Heart left ventricle (tissue), 13 donors: ENCODE measurements at regions not wholly inside any gene's neighbourhood (a gene's known extent, or its start where the extent isn't known, plus 50 kb on each side); places are given as distances from the start of the nearest gene placed in this dataset.
"Not testable (repeated sequence)": the region's sequence is repeated elsewhere in the genome, so short reads cannot be mapped to it uniquely, and the experiment has no call there.

Experiments used
- POLR2A ChIP-seq, 2 donors: fragments of 450-650 bp; IDR thresholded peaks; one replicate each; pipeline ENCODE4 v1.6.1; 2017; ENCODE audit warnings: antibody characterized with exemption in 2 of 2, mild to moderate bottlenecking in 2 of 2, moderate library complexity in 2 of 2
- TF ChIP-seq, protein P1 (sequence below), 12 donors: fragments of 200-600 bp; sonication (generic) in 4 of 12; IDR thresholded peaks; one replicate each; pipeline versions ENCODE4 v1.5.0 to v1.8.0; 2018 to 2022; ENCODE audit warnings: antibody characterized with exemption in 12 of 12, mild to moderate bottlenecking in 5 of 12
- donor health status: ischemic (EF 13 %, LVEDD 7.1; RV severe dilation, severe dysfunction).
- donor health status: DM: no; HTN: yes; CAD: no.
- donor health status: DM: no; HTN: no; CAD: no.
- donor health status: ischemic (EF 25% LVEDD 6.9; RV normal size, moderate dysfunction).
- donor health status: ischemic (EF 25% LVEDD 5.7; RV mildly dilated, moderate dysfunction).
- donor health status: ischemic (EF 35%, LVEDD 5.7; RV mildly dilated, moderate dysfunction).
- donor health status: nonischemic (EF 11% LVEDD 7.7; RV severe dilation, severe dysfunction).
- donor health status: DM: yes; HTN: yes; CAD: no.
- donor health status: PGD.
- donor health status: ischemic (EF 29% LVEDD 5.4; RV normal size, mild dysfunction).
- donor health status: nonischemic (EF 23%, LVEDD 6.1; RV moderate dilation, normal function).

DNA sequence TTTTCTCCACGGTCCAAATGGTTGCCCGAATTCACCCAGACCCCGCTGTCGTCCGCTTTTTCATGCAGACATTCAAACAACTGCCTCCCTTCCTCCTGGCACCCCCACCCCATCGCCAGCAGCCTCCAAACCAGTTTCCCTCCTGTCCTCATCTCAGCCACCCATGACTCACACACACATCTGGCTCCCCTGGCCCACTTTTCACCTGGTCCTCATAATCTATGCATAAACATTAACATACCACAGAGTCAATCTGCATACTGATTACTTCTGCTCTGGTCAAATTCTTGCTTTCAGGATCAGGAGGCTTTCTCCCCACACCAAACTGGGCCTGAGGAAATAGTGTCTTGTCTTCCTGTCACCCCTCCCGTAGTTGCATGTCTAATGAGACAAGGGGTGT is 142.0 kb downstream of the OR4F15 start:
- TF ChIP-seq, protein P1, sequence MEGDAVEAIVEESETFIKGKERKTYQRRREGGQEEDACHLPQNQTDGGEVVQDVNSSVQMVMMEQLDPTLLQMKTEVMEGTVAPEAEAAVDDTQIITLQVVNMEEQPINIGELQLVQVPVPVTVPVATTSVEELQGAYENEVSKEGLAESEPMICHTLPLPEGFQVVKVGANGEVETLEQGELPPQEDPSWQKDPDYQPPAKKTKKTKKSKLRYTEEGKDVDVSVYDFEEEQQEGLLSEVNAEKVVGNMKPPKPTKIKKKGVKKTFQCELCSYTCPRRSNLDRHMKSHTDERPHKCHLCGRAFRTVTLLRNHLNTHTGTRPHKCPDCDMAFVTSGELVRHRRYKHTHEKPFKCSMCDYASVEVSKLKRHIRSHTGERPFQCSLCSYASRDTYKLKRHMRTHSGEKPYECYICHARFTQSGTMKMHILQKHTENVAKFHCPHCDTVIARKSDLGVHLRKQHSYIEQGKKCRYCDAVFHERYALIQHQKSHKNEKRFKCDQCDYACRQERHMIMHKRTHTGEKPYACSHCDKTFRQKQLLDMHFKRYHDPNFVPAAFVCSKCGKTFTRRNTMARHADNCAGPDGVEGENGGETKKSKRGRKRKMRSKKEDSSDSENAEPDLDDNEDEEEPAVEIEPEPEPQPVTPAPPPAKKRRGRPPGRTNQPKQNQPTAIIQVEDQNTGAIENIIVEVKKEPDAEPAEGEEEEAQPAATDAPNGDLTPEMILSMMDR (IDR thresholded peaks at IDR 0.05) = not testable (repeated sequence)
- not testable (repeated sequence) for TF ChIP-seq POLR2A (IDR thresholded peaks at IDR 0.05)
